Fibroblast of skin of right quadriceps (primary cell): ENCODE measurements at regions not wholly inside any gene's neighbourhood (a gene's known extent, or its start where the extent isn't known, plus 50 kb on each side); places are given as distances from the start of the nearest gene placed in this dataset.

ENCODE experiments used
- DNase-seq: peaks from one replicate; pipeline ENCODE4 v3.0.0-alpha.2; 2013

DNA sequence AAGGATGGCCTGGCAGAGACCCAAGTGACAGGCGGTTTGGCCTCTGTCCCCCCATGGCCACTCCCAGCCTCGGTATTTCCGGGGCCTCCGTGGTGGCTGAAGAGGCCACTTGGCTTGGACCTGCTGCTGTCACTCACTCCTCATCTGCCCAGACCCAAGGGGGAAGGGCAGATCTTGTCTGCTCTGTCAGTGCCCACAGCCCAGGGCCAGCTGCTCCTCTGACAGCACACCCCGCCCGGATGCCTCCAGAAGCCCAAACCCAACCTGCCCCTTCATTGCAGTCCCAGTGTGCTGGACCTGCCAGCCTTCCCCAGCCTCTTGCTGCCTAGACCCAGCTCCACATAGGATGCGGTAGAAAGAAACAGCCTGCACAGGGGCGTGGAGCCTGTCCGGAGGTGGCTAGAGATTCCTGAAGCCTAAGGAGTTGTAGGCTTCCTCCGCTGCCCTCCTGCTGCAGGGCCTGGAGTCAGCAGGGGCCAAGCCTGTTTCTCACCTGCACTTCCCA, 52.0 kb downstream of the MAGEF1 start:
- DNase-seq = no peak

DNA sequence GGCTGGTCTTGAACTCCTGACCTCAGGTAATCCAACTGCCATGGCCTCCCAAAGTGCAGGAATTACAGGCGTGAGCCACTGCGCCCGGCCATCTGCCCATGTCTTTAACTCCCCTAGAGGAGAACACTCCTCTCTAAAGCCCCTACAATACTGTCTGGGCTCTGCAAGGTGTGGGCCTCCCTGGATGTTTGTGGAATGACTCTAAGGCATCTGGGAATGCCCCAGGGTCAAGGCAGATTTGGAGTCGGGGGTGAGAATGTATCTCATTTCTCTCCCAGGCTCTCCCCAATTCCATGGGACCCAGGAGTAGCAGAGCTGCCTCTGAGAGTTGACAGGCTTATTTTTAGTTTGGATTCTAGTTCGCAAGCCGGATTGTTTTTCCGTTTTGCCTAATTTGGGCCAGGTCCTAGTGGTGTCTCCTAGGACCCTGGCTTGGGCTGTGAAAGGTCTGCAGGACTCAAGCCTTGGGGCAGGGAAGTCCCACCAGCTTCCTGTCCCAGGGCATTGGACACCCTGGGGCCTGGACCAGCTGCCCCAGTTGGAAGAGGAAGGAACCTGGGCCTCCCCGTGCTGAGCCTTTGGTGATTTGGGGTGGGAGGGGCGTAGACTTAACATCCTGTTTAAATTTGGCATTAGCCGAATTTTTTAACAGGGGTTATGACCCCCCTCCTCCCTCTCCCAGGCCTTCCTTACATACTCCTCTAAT, 53.5 kb downstream of the MAGEF1 start:
- no peak for DNase-seq

DNA sequence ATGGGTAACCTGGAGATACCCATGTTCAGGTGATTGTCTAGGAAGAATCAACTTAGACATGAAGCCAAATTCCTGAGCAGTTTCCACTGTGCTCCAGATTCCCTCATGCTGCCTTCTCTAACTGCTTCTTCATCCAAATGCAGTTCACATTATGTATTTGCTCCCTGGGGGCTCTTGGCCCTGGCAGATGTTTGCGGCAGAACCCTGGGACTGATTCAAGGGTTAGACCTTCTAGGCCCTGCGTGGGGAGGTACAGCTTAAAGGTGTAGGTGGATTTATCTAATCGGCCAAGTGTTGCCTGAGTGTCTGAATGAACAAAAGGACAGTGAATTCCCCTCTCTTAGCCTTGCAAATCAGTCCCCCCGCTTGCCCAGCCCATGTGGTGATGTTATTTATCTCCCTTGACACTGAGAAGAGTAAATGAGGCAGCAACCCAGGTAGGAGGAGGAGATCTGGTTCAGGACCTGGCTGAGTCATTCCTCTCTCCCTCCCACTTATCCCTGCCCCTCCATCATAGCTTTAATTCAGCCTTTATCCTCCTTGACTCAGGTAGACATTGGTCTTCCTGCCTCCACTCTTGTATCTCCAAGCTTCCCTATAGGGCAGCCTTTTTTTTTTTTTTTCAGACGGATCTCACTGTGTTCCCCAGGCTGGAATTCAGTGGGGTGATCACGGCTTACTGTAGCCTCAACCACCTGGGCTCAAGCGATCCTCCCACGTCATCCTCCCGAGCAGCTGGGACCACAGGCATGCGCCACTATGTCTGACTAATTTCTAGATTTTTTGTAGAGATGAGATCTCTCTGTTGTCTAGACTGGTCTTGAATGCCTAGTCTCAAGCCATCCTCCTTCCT, 54.8 kb downstream of the MAGEF1 start:
- peak; percentile 89 for DNase-seq

DNA sequence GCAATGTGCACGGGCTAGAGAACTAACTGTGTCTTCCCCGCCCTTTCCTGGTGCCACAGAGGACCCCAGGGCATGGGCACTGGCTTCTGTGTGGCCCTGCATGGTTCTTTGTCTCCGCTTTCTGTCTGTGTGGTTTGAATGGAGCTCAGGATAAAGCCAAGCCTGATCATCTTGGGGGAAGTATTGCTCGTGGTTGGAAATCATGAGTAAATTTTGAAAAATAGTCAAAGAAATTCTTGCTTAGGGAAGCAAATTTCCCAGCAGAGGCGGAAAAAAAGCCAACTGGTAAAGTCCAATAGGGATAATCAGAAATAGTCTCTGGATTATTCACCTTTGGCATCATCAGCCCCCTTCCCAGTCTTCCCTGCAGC, 55.4 kb downstream of the MAGEF1 start:
- no peak for DNase-seq

DNA sequence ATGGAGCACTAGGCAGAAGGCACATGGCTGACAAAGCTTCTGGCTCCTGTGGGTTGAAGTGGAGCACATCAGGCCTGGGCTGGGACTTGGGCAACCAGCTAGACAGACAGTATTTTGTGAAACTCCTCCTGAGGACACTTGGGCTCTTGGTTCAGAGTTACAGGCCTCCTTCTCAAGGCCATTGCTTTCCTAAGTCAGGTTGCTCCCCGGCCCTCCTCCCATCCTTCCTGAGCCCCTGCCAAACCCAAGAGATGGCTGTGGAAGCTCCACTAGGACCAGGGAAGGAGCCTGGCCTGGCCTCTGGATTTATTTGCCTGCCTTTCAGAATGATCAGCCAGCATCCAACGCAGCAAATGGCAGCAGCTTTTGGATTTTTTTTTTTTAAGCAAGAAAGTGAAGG, 56.3 kb downstream of the MAGEF1 start:
- DNase-seq = no peak

DNA sequence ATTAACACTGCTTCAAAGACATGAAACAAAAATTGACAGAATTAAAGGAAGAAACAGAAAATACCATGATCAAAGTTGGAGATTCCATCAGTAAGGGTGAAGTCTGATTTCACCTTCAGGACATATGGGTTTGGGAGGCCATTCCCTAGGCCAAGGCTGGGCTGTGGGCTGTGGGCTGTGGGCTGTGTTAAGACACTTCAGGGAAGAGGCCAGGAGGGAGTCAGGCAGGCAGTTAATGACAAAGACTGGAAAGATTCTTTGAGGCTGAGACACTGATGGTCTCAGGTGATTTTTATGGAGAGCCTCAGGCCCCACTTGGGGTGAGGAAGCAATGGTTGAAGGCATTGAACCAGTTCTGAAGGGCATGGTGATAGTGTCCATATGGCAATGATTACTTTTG, 57.5 kb downstream of the MAGEF1 start:
- DNase-seq = no peak

DNA sequence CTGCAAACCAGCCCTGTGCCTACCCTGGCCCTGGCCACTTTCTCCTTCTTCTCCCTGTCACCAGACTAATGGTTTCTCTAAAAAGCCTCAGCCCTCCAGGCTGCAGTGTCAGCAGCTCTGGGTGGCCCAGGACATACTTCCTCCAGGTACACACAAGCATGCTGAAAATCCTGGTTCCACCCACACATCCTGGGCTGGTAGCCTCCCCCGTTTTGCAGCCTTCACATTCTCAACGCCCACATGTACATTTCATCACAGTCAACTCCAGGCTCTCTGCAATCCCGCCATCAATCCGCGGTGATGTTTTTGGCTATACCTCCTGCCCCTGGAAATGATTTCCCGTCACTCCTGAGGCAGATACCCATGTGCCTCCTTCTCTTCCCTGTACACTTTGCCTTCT, 59.4 kb downstream of the MAGEF1 start:
- no peak for DNase-seq

DNA sequence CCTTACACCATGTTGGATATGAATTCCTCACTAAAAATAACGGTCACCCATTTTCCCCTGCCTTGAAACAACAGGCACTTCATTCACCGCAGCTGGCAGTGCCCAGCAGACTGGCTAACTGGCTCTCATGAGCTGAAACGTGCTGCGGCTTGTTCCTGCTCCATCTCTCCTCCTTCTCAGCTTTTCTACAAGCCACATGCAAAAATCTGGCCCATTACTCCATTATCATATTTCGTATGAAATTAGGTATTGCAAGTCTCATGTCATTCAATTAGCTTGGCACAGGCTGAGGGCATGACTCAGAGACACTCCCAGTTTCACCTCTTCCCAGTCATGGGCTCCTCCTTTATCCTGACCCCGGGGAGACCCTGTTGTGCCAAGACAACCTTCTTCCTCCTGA, 60.0 kb downstream of the MAGEF1 start:
- no peak for DNase-seq

DNA sequence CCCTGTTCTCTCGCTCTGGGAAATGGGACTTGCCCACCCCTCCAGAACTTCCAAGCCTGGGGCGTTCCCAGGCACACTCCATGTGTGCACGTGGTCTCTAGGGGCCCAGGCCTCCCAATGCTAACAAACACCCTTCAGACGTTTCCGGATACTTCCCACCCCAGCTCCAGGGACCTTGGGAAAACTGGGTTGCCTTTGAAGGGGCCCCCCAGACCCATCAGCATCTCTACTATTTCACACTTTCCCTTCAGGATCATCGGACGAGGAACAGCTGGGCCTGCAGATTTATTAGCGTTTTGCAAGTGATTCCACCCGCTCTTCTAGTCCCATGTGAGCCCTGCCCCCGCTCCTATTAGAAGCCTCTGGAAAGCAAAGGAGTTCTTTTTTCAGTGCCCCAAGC, 63.2 kb downstream of the MAGEF1 start:
- no peak for DNase-seq

DNA sequence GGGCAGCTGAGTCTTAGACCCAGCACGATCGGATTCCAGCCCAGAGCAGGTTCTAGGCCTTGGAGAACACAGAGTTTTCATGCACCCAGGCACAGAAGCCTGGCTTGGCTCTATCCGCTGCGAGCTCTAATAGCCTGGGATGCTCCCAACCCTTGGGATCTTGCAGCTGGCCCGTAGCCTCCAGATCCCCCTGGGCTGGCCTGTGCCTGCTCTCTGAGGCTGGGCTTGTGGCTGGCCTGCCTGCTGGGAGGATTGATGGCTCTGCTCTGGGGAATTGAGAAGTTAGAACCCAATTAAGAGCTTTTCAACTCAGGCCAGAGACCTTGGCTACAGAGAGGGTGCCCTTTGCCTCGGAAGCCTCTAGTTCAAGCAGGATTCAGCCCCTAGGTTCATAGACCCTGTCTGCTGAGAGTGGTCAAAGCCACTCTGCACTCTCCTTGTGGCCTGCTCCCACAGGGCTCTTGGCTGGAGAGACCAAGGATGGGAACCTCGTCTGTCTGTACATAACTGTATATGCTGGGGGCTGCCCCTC, 64.4 kb downstream of the MAGEF1 start:
- no peak for DNase-seq

DNA sequence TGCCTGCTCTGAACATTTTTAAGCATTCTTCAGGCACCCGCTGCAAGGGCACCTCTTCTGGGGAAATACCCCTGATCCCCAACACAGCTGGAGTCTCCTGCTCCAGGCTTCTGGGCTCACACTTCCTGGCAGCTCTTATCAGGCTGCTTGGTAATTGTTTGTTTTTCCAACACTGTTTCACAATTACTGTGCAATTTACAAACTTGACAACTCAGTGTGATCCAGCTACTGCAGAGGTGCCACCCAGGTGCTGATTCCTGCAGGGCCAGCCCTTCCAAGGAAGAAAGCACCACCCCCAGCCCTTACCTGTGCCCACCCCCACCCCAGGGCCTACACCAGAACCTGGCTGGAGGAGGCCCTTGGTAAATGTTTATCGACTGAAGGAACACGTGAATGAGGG, 66.5 kb downstream of the MAGEF1 start:
- no peak for DNase-seq

DNA sequence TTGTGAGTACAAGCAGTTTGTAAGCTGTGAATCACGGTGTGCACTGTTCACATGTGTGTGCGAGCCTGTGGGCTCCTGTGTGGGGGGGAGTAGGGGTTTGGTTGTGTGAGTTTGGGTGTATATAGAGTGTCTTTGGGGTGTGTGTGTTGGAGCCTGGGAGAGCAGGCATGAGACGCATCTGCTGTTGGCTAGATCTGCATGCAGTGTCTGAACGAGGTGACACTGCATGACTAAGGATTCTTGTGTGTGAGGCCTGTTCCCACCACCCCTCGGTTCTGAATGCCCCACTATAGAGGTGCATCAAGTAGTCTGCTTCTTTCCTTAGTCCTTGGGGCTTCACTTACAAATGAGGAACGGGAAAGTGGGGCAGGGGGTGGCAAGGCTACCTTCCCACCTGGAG, 68.4 kb downstream of the MAGEF1 start:
- no peak for DNase-seq

DNA sequence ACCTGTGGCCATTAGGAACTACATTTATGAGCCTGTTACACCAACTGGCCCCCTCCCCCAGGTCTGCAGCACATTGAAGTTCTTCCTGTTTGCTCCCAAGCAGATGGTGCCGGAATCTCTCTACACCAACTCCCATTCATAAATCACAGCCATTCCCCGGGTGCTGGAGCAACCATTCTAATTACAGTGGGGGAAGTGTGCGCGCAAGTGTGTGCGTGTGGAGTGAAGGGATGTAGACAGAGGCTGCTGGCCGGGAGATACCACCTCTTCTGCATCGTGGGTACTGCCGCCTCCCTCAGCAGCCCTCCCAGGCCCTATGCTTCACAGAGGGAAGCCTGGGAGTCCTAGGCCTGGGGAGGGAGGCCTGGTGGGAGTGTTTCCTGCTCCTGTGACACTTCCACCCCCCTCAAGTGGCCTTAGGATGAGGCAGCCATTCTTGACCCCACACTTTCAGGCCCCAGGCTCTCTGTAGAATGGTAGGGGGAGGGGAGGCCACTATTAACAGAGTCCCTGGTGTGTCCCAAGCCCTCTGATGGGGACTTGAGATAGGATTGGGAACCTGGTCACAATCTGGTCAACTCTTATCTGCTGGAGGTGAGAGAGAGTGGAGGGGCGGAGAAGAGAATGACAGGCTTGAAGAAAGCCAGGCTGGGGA, 69.1 kb downstream of the MAGEF1 start:
- peak; percentile 68 for DNase-seq

DNA sequence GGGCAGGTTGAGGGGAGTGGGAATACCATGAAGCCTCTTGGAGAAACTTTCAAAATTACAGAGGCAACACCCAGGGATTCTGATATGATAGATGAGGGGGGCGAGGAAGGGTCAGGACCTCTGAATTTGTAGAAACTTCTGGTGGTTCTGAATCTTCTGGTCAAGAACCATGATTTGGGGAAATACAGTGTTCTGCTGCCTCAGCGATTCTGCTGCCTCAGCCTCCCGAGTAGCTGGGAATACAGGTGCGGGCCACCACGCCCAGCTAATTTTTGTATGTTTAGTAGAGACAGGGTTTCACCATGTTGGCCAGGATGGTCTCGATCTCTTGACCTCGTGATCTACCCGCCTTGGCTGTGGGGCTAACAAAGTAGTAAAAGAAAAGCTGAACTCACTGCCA, 70.4 kb downstream of the MAGEF1 start:
- no peak for DNase-seq

DNA sequence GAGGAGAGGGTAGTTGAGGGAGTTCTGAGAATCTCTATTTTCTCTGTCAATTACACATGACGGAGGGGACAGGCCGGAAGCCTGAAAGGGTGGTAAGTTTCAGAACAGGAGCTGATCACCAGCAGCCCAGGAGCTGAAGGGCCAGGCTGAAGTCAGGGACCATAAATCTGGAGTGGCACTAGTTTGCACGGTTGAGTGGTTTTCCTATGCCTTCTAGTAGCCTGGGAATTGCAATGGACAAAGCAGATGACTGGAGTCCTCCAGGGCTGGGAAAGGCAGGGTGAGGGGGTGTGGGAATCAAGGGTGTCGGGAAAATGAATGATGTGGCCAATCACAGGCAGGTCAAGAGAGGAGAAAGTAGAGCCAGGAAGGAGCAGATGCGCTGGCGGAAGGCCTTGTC, 72.5 kb downstream of the MAGEF1 start:
- no peak for DNase-seq

DNA sequence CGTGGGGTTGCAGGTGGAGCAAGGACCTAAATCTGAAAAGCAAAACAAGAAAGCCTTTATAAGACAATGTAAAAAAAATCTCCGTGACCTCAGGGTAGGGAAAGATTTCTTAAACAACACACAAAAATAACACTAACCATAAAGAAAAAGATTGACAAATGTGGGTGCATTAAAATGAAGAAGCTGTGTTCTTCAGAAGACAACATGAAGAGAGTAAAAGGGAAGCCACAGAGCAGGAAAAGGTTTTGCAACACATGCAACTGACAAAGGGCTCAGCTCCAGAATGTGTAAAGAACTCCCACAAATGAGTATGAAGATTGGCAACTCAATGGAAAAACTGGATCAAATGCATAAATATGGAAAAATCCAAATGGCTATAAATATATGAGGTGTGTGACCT, 74.2 kb downstream of the MAGEF1 start:
- no peak for DNase-seq

DNA sequence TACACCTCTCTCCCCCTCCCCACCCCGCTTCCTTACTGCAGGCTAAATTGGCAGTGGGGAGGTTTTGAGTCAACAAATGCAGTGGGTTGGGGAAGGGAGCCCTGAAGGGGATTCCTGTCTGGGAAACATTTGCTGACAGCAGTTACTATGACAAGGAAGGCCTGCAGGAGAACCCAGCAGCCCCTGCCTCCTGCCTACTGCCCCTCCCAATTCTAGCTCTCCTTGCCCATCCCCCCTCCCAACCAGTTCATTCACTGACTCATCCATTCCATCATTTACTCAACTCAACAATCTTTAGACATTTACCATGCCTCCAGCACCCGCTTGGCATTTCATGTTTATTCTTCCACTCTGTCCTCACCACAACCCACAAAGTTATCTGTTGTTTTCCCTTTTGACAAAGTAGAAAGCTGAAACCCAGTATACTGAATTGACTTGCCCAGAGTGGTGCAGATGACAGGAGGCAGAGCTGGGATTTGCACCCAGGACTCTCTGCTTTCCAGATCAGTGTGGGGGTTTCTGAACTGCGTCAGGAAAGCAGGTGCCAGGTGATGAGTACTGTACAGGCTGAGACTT, 75.0 kb downstream of the MAGEF1 start:
- DNase-seq = peak; percentile 90

DNA sequence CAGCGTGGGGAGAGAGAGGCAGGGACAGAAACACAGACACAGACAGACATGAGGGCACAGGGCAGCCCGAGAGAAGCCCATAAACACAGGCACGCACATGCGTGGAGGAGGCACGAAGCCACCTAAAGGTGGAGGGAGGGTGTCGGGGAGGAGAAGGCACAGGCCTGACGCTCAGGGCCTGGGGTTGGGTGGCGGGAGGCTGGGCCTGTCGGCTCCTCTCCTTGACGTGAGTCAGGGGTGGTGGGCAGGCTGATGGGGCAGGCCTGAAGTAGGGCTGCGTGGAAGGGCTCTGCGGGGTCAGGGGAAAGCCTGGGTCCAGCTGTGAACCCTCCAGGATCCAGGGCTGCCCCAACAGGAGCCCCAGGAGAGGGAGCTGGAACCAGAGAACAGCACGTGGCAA, 74.2 kb downstream of the EPHB3 start:
- DNase-seq = no peak

DNA sequence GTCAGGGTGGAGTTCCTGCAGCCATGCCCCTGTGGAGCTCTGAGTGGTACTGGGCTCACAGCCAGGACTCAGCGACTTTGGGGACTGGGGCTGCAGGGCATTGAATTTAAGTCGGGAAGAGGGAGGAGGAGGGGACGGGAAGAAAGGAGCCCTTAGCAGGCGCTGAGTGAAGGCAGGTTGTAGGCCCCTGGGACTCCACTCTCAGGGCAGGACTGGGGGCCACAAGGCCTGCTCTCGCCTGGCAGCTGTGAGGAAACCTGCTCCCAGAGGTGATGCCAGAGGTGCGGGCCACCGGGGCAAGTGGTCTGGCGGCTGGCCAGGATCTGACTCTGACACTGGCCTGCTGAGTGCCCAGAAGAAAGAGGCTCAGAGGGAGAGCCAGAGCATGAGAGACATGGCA, 73.5 kb downstream of the EPHB3 start:
- DNase-seq = no peak

DNA sequence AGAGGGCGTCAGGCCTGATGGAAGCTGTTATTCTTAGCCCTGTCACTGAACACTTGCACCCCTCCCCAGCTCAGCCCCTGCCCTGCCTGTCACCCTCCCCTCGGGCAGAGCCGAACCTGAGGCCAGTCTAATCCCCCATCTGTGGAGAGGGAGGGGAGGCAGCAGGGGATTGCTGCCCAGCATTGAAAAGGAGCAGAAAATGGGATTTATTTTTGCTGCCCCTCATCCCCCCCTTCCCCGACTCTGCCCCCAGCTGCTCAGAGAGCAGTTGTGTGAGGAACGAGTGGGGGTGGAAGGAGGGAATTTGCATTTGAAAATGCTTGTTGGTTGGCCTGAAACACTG, 71.6 kb downstream of the EPHB3 start:
- DNase-seq = no peak

DNA sequence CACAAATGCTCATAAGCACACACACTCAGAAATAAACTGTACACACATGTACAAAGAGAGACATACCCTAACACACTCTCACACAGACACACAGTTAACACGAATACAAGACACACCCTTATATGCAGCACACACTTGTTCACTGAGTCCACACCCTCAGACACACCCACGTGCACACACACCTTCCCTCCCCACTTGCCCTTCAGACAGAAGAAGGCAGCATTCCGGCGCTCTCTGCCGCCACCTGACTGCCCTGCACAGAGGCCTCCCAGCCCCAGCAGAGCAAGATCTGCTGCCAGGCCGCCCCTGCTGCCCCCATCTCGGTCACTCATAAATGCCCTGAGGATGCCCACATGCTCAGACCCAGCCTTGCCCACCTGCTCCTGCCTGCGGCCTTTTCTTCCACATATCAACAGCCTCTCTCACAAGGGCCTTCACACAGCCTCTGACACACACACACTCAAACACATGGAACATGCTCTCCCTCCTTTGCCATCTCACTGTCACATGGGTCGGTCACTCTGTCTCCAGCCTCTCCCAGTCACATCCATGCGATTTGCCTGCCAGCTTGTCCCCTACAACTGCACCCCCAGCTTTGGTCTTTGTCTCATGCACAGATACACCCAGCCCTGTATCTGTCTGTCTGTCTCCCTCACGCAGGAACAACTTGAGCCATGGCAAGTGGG, 71.1 kb downstream of the EPHB3 start:
- DNase-seq = no peak
